Cortex of kidney (tissue), 1 donor: ENCODE measurements at regions not wholly inside any gene's neighbourhood (a gene's known extent, or its start where the extent isn't known, plus 50 kb on each side); places are given as distances from the start of the nearest gene placed in this dataset.

Experiments used
- DNase-seq: peaks from one replicate; lab custom pipeline; 2025; lab: John Stamatoyannopoulos, UW

DNA sequence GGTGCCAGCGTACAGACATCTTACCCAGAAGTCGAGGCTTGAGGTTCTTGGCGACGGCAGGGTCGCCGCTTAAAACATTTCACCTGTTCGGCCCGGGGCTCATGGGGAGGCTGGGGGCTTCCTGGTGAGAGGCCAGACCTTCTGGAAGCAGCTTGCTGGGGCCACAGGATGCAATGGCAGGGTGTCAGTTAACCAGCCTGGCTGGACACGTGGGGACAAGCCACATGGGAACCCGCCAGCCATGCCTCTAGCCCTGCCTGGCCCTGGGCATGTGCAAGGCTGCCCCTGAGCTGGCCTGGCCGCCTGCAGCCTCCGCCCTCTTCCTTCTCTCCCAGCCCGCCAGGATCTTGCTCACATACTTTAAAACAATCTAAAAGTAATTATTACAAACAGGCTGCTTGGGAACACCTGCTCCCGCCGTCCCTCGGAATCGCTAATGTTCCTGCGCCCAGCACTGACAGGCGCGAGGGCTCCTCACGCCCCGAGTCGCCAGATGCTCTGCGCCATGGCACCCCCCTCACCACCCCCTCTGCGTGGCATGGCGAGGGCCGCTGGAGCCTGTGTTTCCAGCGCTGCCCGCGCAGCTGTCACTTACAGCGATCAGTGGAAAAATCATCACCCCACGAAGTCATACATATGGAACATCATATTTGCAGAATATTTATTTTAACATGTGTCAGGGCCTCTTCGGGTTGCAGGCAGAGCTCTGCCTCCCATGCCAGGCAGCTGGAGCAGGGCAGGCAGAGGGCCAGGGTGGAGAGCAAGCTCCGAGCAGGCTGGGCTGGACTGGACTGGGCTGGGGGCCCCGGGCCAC lies 188.7 kb upstream of the GSE1 start:
- DNase-seq: no peak

DNA sequence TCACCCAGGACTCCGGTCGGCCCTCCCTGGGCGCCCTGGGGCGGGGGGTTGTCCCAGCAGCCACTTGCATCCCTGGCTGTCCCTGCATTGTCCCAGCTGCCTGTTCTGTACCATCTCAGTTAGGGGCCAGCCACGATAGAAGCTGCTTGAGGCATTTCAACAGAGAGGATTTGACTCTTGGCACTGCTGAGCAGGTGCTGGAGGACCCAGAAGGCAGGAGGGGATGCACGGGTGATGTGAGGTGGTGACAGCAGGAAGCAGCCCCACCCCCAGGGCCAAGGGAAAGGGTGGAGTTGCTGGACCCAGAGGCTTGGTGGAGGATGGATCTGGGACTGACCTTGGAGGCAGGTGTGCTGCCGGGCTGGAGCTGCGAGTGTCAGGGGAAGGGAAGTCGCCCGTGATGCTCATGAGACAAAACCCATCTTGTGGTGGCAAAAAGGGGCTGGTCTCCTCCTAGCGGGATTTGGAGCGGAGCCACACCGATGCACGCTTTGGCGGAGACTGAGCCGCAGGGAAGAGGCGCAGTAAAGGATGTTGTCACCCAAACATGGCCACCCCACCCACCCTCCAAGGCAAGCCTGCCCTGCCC lies 188.0 kb upstream of the GSE1 start:
- DNase-seq: no peak

GRCh38 chr16:85426806-85427205 lies 186.3 kb upstream of the GSE1 start:
- no peak for DNase-seq

DNA sequence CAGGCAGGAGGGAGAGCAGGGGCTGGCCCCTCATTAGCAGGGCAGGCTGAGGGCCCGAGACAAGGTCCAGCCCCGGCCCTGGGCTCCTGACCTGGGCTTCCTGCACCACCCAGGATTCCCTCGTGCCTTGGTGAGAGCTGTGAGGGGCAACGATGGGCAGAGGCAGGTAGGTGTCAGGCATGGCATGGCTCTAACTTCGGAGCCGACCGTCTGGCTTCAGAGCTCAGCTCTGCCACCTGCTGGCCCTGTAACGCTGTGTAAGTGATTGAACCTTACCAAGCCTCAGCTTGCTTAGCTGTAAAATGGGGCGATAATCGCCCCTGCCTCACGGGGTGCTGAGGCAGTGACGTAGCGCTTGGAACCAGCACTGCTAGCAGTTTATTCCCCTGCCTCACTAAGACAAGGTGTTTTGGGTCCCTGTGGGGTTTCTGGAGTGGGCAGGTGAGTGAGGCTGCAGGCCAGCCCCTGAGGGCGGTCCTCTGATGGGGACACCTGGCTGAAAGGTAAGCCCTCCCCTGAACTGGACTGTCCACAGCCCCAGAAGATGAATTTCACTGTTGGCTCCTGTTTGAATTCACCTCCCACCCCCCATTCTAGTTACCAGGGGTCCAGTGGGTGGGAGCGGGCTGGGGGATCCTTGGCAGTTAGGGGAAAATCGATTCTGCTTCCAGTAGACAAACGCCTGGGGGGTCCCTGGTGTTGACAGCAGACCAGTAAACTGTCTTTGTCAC lies 184.8 kb upstream of the GSE1 start:
- no peak for DNase-seq

GRCh38 chr16:85428899-85429775 lies 184.0 kb upstream of the GSE1 start:
- DNase-seq: no peak

DNA sequence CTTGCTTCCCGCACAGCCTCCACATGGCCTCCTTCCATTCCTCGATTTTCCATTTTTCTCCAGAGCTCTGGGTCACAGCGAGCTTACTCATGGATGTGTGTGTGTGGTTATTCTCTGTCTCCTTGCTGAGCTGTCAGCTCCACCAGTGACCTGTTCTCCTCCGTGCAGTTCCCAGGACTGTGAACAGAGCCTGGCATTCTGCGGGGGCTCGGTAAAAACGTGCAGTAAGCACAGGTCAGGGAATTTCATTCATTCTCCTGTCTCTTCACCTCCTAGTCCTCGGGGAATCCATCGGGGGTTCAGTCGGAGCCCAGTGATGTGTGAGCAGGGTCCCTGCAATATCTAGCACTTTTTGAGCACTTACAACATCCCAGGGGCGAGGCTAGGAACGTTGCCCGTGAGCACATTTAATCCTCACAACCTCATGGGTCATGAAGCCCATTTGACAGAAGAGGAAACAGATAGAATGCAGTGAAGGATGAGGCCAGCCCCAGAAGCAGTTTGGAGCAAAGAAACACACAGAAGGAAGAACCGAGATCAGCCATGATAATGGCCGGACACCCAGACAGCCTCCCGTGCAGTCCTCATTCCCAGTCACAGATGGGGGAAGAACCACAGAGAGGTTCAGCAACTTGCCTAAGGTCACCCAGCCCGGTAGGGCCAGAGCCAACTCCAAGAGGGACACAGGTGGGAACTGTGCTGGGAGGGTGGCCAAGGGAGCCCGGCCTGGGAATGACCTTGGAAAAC lies 183.2 kb upstream of the GSE1 start:
- no peak for DNase-seq

DNA sequence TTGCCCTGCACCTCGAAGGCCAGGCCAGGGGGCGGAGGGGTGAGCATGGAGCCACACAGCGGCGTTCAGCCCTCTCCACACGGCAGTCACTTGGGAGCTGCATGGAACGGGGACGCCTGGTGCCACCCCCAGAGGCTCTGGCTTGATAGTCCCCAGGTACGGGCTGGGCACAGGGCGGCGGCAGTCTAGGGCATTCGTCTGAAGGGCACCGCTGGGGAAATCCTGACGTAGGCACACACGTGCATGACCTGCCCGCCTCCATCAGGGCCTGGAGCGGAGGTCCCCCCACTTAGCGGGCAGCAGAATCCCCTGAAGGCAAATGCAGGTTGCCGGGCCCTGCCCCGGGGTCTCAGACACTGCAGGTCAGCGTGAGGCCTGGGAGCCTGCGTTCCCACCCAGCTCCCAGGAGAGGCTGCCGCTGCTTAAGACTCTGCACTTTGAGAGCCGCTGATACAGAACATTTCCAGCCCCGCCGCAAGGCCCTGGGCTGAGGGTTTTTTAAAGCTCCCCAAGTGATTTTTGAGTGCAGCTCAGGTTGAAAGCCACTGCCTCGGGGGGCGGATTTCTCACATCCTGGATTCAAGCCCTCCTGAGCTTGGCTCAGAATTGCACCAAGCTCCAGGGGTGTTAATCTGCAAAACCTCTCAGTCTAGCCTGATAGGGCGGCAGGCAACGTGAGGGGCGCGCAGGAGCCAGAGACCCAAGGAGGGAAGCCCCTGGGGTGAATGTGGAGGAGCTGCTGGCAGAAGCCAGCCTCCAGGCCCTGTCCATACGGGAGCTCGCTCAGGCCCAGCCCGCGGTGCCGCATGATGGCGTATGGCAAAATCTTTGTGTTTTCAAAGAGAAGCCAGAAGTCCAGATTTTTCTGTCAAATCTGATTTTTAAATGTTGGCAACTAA lies 182.3 kb upstream of the GSE1 start:
- no peak for DNase-seq

DNA sequence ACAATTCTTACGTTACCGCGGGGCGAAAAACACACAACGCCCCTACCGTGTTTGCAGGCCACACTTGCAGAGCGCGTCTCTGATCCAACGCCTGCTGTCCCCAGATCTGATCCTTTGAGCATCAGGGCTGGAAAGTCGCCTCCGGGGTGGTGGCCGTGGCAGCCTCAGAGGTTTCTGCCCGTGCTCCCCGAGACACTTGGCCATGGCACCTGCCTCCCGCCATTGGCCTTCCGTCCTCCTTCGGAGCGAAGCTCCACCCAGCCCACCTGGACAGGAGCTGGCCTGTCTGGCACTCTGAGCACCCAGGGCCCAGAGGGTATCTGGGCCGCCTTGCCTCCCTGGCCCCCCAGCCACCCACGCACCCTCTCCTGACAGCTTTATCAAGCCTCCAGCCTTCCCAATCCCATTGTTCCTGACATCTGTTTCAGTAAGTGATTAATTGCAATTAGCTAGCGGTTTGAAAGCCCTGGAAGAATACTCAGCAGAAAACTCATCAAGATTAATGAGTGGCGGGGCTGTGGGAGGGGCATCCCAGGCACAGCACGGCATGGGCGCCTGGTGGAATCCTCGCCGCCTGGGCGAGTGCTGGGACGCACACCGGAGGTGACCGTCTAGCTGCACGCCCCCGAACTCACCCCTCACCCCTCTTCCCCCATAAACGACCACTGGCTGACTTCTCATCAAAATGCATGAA lies 181.5 kb upstream of the GSE1 start:
- DNase-seq: no peak

- DNase-seq: no peak
Observed at GRCh38 chr16:85432606-85433005, 180.5 kb upstream of the GSE1 start.

DNA sequence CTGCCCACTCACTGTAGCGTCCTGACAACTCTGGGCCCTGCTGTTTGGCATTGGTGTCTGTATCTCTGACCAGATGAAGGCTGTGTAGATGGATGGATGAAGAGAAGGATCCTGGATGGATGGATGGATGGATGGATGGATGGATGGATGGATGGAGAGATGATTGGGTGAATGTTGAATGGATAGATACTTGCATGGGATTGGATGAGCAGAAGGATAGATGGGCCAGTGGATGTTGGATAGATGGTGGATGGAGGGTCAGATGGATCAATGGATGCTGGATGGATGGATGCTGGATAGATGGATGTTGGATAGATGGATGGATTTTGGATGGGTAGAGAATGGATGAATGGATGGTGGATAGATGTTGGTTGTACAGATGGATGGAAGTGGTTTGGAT lies 179.6 kb upstream of the GSE1 start:
- DNase-seq: no peak

GRCh38 chr16:85435286-85435685 lies 177.8 kb upstream of the GSE1 start:
- DNase-seq: no peak

- DNase-seq: no peak
Observed at GRCh38 chr16:85435700-85436099, 177.4 kb upstream of the GSE1 start.

GRCh38 chr16:85436207-85436606 lies 176.9 kb upstream of the GSE1 start:
- DNase-seq: no peak

DNA sequence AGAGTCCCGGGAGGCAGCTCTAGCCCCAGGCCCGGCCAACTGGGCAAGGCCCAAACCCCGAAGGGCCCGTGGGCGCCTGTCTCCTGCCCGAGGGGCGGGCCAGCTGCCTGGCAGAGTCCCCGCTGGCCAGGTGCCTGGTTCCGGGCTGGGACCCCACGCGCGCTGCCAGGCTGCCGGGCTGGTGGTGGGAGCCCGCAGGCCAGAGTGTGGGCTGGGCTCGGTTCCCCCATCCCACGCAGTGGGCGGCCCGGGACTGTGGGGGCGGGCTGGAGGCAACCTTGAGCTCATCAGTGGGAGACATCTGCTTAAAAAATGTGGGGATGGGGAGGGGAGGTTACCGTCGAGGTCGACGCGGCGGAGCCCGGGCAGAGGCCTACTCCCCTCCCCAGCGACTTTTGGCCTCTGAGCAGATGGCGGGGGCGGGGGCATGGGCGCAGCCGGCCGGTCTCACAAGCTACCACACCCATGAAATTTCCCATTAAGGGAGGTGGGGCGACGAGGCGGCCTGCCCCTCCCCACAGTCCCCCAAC lies 176.4 kb upstream of the GSE1 start:
- DNase-seq: no peak

GRCh38 chr16:85437166-85438052 lies 175.7 kb upstream of the GSE1 start:
- no peak for DNase-seq

GRCh38 chr16:85438981-85439685 lies 174.0 kb upstream of the GSE1 start:
- DNase-seq: no peak

GRCh38 chr16:85440744-85441143 lies 172.4 kb upstream of the GSE1 start:
- DNase-seq: no peak
